Natural killer cell (primary cell): ENCODE measurements at regions not wholly inside any gene's neighbourhood (a gene's known extent, or its start where the extent isn't known, plus 50 kb on each side); places are given as distances from the start of the nearest gene placed in this dataset.
"Not testable (repeated sequence)": the region's sequence is repeated elsewhere in the genome, so short reads cannot be mapped to it uniquely, and the experiment has no call there.

ENCODE experiments used
- ATAC-seq, 3 donors: fragments of 150-1000 bp in 2 of 3; fragments of 200-7000 bp in 1 of 3; cut with Tn5 transposase; 1 replicate in 1 of 3; 2 replicates in 2 of 3; pipeline ENCODE4 v1.10.0; 2021; ENCODE audit warnings: mild to moderate bottlenecking in 2 of 3, moderate library complexity in 2 of 3
- DNase-seq, 2 donors: peaks; one replicate each; pipeline versions ENCODE4 v3.0.0 to v3.0.0-alpha.2; 2013 to 2021; ENCODE audit warnings: mixed read lengths in 1 of 2
- H3K27ac ChIP-seq: one replicate; pipeline ENCODE4 v1.5.1; 2013; ENCODE audit warnings: mild to moderate bottlenecking, low read length
- H3K27me3 ChIP-seq: one replicate; pipeline ENCODE4 v1.6.1; 2013; ENCODE audit warnings: low read length; ENCODE audit not compliant: control insufficient read depth, insufficient read depth
- H3K36me3 ChIP-seq: one replicate; pipeline ENCODE4 v1.6.1; 2013; ENCODE audit warnings: low read length; ENCODE audit not compliant: control insufficient read depth, insufficient read depth
- H3K4me1 ChIP-seq: one replicate; pipeline ENCODE4 v1.6.1; 2013; ENCODE audit warnings: low read length; ENCODE audit not compliant: control insufficient read depth, insufficient read depth
- H3K4me3 ChIP-seq: one replicate; pipeline ENCODE4 v1.5.1; 2013; ENCODE audit warnings: low read length
- H3K9me3 ChIP-seq: one replicate; pipeline ENCODE4 v1.6.1; 2013; ENCODE audit warnings: low read length; ENCODE audit not compliant: control insufficient read depth, insufficient read depth
- H3K27ac Mint-ChIP-seq, 2 donors: one replicate each; pipeline ENCODE4 v1.8.0; 2022; ENCODE audit warnings: mild to moderate bottlenecking in 2 of 2, mixed read lengths in 2 of 2, moderate library complexity in 1 of 2
- H3K27me3 Mint-ChIP-seq, 2 donors: one replicate each; pipeline ENCODE4 v1.8.0; 2022; ENCODE audit warnings: low read depth in 2 of 2, mixed read lengths in 2 of 2
- H3K36me3 Mint-ChIP-seq: one replicate; pipeline ENCODE4 v1.8.0; 2022; ENCODE audit warnings: mixed read lengths
- H3K4me1 Mint-ChIP-seq, 2 donors: one replicate each; pipeline ENCODE4 v1.8.0; 2022; ENCODE audit warnings: mixed read lengths in 2 of 2
- H3K4me3 Mint-ChIP-seq: one replicate; pipeline ENCODE4 v1.8.0; 2022; ENCODE audit warnings: mild to moderate bottlenecking, moderate library complexity, mixed read lengths
- H3K9me3 Mint-ChIP-seq, 2 donors: one replicate each; pipeline ENCODE4 v1.8.0; 2022; ENCODE audit warnings: mixed read lengths in 2 of 2
- WGBS: methylation state at CpG from one replicate; pipeline ENCODE4 v1.1.7; 2013; ENCODE audit warnings: missing lambda C conversion rate; ENCODE audit not compliant: insufficient coverage; 5-methylcytosine and 5-hydroxymethylcytosine counted together
- intact Hi-C: fragments of 100-400 bp; cut with micrococcal nuclease; formaldehyde crosslinking; loops from one replicate; pipeline ENCODE4 v1.14.2; 2022
- TF ChIP-seq, protein P1 (sequence below): fragments of 200-600 bp; IDR thresholded peaks from one replicate; pipeline ENCODE4 v1.8.0; 2022; ENCODE audit warnings: antibody characterized with exemption

DNA sequence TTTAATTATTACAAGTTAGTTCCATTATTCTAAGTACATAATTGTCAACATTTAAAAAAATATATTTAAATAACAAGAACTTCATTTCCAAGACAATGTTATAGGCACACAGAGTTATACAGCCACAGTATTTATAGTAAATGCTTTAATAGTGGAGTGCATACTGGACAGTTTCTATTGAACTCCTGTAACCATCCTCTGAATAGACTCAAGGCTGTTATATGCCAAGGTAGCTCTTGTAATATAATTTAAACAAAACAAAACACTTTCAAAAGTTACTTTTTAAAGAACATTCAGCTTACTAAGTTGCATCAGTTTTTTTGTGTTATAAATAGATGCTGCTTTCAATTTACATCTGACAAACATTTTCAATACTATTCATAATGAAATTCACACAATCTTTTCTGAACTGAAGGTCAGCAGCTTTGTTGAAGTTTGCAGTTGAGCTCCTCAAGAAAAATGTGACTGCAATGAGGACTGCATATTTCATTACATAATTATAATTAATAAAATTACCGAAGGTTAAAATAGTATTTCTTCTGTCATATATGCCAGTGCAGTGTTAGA is 549.9 kb upstream of the CYLC2 start:
- DNase-seq = no peak
- ATAC-seq = no peak
- Mint-ChIP-seq H3K27me3 (no peaks in the 10 kb centered on the region), H3K4me1 (no peaks in the 10 kb centered on the region), H3K4me3 (no peak overlapping the region), H3K9me3 (peaks cover 4 to 21% of the 10 kb centered on the region in 2 donors), H3K36me3 (no peaks in the 10 kb centered on the region), H3K27ac (no peak overlapping the region)
- Histone ChIP-seq H3K9me3 (no peaks in the 10 kb centered on the region), H3K27me3 (no peaks in the 10 kb centered on the region), H3K4me1 (no peaks in the 10 kb centered on the region), H3K36me3 (no peaks in the 10 kb centered on the region), H3K4me3 (no peak overlapping the region), H3K27ac (no peak overlapping the region)
- intact Hi-C loops = no loop called here
- no CpG with 5 or more reads among the region's 1 CpG for WGBS
- TF ChIP-seq, protein P1, sequence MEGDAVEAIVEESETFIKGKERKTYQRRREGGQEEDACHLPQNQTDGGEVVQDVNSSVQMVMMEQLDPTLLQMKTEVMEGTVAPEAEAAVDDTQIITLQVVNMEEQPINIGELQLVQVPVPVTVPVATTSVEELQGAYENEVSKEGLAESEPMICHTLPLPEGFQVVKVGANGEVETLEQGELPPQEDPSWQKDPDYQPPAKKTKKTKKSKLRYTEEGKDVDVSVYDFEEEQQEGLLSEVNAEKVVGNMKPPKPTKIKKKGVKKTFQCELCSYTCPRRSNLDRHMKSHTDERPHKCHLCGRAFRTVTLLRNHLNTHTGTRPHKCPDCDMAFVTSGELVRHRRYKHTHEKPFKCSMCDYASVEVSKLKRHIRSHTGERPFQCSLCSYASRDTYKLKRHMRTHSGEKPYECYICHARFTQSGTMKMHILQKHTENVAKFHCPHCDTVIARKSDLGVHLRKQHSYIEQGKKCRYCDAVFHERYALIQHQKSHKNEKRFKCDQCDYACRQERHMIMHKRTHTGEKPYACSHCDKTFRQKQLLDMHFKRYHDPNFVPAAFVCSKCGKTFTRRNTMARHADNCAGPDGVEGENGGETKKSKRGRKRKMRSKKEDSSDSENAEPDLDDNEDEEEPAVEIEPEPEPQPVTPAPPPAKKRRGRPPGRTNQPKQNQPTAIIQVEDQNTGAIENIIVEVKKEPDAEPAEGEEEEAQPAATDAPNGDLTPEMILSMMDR = no peak

DNA sequence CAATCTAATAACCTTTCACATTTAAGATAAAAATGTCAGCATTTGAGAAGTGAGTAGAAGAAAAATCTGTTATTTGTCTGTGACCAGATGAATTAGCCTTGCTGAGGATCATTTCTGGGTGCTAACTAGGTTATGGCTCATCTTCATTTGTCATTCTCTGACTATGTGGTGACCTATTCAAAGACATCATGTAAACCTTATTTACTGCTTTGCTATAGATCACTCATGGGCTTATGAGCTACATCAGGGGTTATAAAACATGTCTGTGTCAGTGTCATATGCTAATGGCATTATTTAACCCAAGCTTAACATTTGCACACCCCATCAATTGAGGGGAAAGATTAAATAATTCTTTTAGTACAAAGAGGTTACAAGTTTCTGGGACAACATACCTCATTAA is 555.5 kb upstream of the CYLC2 start:
- TF ChIP-seq, protein P1 = no peak
- Mint-ChIP-seq H3K4me3 (no peak overlapping the region), H3K27me3 (no peaks in the 10 kb centered on the region), H3K27ac (no peak overlapping the region), H3K4me1 (no peaks in the 10 kb centered on the region), H3K36me3 (peaks cover 7% of the 10 kb centered on the region), H3K9me3 (peaks cover 2 to 9% of the 10 kb centered on the region in 2 donors)
- Histone ChIP-seq H3K4me3 (no peak overlapping the region), H3K27ac (no peak overlapping the region), H3K4me1 (no peaks in the 10 kb centered on the region), H3K9me3 (no peaks in the 10 kb centered on the region), H3K36me3 (no peaks in the 10 kb centered on the region), H3K27me3 (no peaks in the 10 kb centered on the region)
- intact Hi-C loops = no loop called here
- no peak for ATAC-seq
- DNase-seq = no peak

DNA sequence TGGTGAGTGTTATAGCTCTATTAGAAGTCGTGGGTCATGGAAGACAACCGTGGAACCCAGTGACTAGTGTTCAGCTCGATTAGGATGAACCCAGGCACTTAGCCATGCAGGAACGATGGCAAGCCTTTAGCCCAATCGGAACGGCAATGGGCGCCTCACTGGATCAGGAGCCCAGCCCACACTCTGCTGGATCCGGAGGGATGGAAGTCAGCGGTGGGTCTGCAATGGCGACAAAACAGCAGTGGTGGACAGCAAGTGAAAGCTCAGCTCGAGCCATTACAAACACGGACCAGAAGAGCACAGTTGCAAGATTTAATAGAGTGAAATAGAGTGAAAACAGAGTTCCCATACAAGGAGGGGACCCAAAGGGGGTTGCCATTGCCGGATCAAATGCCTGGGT is 558.5 kb upstream of the CYLC2 start:
- H3K27me3 ChIP-seq, intact Hi-C loops, H3K27ac ChIP-seq, H3K36me3 Mint-ChIP-seq, ATAC-seq, H3K27ac Mint-ChIP-seq, H3K27me3 Mint-ChIP-seq, H3K9me3 Mint-ChIP-seq, H3K4me3 ChIP-seq, H3K9me3 ChIP-seq, H3K36me3 ChIP-seq, DNase-seq, H3K4me3 Mint-ChIP-seq, H3K4me1 Mint-ChIP-seq, H3K4me1 ChIP-seq: not testable (repeated sequence)
- 88% methylated on average over 13 of the region's 13 CpGs for WGBS

DNA sequence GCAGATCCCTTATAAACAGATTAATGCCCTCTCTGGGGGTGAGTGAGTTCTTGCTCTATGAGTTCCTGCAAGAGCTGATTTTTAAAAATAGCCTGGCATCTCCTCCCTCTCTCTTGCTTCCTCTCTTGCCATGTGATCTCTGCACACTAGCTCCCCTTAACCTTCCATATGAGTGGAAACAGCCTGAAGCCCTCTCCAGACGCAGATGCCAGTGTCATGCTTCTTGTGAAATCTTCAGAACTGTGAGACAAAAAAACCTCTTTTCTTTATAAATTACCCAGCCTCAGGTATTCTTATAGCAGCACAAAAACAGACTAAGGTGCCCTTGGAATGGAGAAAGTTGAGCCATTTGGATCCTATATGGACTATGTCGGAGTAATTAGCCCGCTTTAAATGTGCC is 559.7 kb upstream of the CYLC2 start:
- Histone ChIP-seq H3K27ac (no peak overlapping the region), H3K4me3 (no peak overlapping the region), H3K4me1 (no peaks in the 10 kb centered on the region), H3K9me3 (no peaks in the 10 kb centered on the region), H3K36me3 (no peaks in the 10 kb centered on the region), H3K27me3 (no peaks in the 10 kb centered on the region)
- no peak overlapping the region for H3K4me3 Mint-ChIP-seq
- ATAC-seq = no peak
- H3K9me3 Mint-ChIP-seq = peaks cover 2 to 7% of the 10 kb centered on the region in 2 donors
- TF ChIP-seq, protein P1 = no peak
- H3K4me1 Mint-ChIP-seq = no peaks in the 10 kb centered on the region
- H3K27ac Mint-ChIP-seq = no peak overlapping the region
- H3K27me3 Mint-ChIP-seq = no peaks in the 10 kb centered on the region
- WGBS = 84% methylated on average over 3 of the region's 3 CpGs
- DNase-seq = no peak
- H3K36me3 Mint-ChIP-seq = peaks cover 7% of the 10 kb centered on the region
- intact Hi-C loops = no loop called here
